ENCODE measurements at regions not wholly inside any gene's neighbourhood (a gene's known extent, or its start where the extent isn't known, plus 50 kb on each side); places are given as distances from the start of the nearest gene placed in this dataset.

DNA sequence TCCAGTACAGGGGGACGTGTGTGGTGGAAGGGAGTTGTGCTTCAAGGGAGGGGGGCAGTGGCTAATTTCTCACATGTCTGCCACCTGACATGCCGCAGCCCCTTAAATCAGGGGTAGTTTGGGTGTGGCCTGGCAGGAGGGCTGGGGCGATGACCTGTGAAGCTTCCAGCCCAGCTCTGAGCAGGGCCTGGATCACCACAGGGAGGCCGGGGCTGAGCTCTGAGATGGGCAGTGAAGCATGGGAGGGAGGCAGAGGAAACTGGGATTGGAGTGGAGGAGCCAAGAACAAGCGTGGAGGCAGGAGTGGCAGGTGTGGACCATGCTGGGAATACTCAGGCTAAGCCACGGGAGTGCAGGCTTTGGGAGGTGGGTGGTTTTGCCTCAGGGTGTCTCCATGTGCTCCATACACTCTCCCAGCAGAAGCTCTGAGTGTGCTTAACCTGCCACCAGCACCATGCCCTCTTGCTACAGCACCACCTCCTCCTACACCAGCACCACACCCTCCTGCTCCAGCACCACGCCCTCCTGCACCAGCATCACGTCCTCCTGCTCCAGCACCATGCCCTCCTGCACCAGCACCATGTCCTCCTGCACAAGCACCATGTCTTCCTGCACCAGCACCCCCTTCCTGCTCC, 99.3 kb upstream of the SHH start:
- intact Hi-C loops (cut with micrococcal nuclease) = no loop called here

DNA sequence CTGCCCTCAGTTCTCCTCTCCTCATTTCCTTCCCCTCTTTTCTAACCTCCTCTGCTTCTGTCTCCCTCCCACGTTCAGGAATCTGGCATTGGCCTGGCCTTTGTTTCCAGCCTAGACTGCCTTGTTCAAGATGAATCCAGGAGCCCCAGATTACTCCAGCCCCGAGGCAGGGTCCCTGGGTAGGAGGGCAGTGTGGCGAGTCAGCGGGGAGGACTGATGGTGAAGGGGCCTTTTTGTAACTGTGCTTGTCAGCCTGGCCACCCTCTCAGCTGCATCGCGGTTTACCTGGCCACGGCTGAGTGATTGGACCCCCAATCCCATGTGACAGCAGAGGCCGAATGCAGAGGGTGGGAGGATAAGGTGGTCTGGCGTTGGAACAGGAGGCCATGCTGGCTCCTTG, 96.1 kb upstream of the SHH start:
- intact Hi-C loops (cut with micrococcal nuclease) = no loop called here

DNA sequence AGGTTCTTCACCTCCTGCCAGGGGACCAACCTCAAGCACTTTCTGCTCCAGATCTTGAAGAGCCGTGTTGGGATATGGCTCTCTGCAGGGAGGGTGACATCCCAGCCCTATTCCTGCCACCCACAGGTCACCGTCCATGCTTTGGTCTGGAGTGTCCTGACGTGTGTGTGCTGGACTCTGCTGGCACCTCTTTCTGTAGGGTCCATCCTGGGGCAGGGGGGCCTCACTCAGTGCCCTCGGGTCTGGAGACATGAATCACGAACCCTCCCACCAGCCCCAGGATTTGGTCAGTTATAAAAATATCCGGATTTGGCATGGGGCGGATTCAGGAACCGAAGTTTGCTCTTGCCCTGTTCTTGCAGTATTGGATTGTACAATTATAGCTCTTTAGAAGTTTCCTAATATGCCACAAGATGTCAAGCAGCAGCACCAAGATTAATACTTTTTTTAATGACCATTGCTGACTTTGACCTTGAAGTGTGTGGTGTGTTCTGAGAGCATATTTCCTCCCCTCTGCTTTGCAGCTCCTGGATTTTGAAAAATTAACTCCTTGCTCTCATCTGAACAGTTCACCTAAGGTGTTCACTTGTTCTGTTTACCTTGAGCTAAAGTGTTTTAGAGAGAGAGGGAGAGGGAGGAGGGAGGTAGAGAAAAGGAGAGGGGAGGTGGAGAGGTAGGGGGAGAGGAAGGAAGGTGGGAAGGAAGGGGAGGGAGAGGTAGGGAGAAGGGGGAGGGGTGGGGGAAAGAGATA, 95.4 kb upstream of the SHH start:
- intact Hi-C loops (cut with micrococcal nuclease) = no loop called here

DNA sequence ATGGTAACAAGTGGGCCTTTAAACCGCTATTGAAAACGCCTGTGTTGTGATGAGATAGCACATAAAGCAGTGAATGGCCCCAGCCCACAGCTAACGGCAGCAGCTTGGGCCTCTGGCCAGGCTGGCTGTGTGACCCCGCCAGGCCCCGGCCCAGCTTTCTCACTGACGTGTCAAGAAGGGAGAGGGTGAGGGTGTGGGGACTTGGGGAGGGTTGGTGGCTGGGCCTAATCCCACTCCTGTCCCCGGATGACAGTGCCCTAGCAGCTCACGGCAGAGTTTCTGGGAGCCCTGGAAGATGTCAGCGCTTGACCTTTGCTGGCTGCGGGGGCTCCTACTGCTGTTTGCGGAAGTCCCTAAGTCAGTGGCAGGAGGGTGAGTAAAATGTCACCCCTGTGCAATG, 88.9 kb upstream of the SHH start:
- intact Hi-C loops (cut with micrococcal nuclease) = no loop called here

DNA sequence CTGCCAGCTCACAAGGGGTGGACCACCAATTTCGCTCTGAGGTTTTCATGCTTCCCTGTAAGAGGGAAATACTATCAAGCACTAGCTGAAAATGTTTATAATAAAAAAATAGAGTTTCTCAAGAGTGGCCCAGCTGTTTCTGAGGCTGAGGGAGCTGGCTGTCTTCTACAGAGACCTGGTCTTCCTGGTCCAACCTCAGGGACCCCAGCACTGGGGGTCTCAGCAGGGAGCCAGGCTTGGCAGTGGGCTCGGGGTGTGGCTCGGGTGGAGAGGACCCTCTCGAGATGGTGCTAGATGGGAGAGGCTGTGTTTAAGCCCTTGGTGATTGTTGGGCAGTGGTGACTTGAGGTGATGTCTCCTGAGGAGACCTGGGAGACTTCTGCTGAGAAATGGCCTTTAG, 87.3 kb upstream of the SHH start:
- intact Hi-C loops (cut with micrococcal nuclease) = no loop called here

DNA sequence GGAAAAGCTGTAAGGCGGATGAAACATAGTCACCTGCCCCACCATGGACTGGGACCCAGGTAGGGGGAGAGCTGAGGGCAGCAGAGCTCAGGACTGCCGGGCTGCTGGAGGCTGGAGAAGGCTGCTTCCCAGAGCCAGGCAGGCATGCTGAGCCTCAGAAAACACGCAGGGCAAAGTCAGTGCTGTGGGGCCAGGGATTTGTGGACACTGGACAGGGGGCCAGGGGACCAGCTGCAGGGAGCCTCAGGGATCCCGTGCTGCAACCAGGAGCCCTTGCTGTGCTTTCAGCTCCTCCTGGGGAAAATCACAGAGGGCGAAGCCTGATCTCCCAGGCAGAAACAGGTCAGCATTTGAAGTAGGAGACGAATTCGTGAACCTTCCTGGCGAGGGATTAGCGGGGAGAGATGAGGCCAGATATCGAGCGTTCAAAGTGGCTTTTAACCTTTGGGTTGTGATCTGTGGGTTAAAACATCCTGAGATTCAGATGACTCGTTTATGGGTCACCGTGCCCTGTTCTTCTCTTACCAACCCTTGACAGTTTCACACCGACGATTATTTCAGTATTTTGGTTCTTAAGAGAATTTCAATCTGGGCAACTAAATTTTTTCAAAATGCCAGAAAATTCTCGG, 85.6 kb upstream of the SHH start:
- intact Hi-C loops (cut with micrococcal nuclease) = no loop called here

DNA sequence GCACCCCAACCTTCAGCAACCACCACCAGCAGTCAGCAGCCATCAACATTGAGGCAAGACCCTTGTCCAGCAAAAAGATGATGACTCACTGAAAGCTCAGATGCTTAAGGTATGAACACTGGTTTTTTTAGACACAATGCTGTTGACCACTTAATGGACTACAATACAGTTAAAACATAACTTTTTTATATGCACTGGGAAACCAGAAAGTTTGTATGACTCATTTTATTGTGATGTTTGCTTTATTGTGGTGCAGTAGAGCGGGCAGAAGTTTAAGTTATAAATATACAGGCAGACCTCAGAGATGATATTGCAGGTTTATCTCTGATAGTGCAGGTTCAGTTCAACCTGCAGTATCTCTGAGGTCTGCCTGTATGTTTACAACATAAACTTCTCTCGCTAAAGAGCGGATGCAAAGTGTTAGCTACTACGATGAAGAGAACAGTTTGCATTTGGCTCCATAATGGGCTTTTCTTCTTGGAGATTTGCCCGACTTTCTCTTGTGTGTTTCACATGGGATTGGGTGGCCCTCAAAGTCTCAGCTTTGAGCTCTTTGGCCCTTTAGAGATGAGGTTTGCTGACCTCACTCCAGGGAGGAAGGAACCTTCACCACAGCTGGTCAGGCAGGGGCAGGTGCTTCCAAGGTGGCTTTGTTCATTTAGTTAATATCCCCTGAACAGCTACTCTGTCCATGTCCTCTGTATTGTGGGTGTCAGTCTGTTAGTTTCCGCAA, 84.4 kb upstream of the SHH start:
- intact Hi-C loops (cut with micrococcal nuclease) = no loop called here

DNA sequence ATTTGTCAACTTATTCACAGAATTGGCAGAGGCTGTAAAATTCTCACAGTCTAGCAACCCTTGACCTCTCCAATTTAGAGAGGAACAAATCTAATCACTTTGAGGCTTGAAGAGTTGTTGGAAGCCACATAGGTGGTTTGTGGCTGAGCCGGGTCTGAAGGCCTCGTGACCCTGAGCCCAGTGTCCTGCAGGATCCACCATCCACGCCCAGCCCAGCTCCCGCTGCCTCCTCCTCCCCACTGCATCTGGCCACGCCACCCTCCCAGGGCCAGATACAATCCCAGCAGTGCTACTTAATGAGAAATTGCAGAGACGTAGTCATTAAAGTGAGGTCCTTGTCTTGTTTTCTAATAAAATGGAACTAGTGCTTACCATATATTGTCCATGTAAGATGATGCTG, 81.4 kb upstream of the SHH start:
- intact Hi-C loops (cut with micrococcal nuclease) = no loop called here

DNA sequence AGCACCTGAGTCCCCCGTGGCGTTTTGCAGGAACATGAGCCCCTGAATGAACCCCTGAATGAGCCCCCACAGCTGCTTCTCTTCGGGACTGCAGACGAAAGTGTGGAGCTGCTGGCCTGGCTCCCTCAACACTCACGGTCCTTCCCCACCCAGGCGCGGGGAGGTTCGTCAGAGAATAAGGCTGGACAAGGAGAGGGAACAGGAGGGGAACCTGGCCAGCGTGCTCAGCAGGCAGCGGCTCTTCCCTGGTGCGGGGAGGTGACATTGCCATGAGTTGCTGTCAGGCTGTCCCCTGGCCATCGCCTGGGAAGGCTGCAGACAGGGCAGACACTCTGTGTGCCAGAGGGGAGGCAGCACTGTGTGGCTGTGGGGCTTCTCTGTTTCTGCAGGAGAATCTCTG, 80.9 kb upstream of the SHH start:
- intact Hi-C loops (cut with micrococcal nuclease) = no loop called here

DNA sequence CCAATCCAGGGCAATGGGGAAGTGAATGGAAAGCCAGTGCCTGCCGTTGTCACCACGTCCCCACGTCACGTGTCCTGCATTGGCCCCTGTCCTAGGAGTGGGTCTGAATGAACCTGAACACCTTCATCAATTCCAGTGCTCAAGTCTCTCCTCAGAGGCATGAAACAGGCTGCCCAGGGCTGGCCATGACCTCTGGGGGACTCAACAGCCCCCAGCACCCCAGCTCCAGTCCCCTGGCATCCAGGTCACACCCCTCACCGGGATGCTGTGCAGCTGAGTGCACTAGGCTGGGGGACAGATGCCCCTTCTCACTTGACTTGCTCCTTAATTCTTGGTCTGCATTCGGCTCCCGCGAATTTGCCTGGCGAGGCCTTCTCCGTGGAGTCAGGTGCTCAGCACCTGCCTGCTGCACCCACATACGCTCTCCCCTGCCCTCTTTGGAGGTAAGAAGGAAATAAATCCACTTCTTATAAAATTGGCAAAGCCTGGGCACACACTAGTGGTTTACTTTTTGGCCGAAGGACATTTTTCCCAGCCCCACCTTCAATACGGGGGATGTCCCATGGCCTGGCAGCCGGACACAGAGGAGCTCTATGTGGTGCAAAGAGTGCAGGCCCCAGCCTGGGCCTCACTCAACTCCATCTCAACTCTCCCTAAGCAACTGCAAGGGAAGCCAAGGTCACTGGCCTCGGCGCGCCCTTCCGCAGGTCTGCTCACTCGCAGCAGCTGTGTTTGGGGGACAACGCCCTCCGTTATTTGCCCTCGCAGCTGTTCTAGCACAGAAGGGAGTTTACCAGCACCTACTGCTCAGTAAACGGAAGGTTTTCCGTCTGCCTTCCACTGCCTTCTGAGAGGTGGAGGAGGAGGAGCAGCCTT, 77.6 kb upstream of the SHH start:
- intact Hi-C loops (cut with micrococcal nuclease) = no loop called here

DNA sequence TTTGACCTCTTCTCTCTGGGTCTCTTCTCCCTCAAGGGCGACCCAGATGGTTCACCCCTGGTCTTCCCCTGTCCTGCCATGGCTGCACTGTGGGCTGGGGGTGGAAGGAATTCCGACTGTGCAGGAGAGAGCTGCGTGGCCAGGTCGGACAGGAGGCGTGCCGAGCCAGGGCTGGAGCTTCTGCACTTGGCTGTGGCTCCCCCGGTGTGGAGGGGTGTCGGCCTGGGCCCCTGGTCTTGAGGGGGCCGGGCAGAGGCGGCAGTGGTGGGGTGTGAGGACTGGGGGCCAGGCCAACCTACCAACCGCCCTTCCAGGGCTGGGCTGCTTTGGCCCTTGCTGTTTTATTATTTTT, 74.9 kb upstream of the SHH start:
- intact Hi-C loops (cut with micrococcal nuclease) = no loop called here

DNA sequence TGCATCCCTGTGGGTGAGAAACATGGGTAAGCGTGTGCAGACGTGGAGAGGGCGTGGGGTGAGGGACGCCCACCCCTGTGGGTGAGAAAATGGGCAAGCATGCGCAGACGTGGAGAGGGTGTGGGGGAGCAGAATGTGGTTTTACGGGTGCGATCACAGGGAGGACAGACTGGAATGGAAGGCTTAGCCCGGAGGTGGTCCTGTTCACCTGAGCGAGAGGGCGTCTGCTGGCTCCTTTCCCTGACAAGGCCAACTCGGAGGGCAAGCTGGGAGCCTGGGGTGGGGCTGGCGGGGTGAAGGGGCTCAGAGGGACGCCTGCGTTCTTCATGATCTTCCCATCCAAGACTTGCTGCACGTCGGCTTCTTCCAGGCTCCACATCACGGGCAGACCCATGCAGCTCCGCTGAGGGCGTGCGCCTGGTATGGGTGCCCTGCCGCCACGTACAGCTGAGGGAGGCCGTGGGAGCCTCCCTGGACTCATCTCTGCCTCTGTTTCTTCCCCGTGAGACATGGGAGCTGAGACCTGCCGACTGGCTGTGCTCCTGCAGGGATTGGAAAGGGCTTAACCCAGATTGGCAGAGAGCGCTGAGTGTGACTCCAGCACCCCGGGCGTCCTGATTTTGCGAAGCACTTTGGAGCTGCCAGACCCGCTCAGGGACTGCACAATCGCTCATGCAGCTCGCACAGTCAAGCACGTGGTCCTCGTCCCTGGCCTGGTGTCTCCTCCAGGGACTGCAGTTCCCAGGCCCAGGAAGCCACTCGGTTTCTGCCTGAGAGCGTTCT, 74.3 kb upstream of the SHH start:
- intact Hi-C loops (cut with micrococcal nuclease) = no loop called here

DNA sequence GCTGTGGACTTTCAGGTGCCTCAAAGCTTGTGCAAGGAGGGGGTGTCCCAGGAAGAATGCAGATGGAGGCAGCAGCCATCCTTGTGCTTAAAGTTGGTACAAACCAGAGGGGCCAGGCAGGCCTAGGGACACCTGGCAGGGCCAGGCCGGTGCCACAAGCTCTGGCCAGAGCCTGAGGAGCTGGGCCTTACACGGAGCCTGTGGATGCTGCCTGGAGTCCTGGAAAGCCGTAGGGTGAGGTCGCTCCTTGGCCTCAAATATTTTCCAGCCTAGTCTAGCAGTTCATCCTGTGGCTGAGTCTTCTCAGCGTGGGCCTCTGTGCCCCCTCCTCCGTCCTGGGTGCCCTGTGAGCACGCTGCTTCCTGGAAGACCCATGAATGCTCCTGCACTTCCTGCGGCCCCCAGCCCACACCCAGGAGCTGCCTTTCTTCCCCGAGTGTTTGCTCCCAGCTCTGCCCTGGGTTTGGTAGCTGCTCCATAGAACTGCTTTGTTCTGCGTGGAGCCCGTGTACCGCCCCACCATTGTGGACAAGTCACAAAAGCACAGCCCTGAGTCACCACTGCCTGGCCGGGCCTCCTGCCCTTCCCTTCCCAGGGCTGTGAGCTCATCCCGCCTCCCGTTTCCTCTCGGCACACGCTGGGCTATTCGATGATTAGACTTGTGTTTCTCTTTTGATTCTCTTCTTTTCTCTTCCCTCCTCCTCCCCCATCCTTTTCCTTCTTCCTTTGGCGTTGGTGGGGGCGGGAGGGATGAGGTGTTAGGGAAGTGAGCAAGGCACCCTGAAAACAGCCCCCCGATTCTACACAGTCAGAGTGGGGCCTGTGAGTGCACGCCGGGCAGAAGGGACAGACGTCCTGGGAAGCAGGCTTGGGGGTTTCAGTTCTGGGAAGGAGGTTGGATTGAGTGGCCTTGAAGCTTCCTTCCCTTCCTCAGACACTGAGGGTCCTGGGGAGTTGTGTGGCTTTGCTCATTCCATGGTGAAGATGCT, 73.2 kb upstream of the SHH start:
- intact Hi-C loops (cut with micrococcal nuclease) = no loop called here

DNA sequence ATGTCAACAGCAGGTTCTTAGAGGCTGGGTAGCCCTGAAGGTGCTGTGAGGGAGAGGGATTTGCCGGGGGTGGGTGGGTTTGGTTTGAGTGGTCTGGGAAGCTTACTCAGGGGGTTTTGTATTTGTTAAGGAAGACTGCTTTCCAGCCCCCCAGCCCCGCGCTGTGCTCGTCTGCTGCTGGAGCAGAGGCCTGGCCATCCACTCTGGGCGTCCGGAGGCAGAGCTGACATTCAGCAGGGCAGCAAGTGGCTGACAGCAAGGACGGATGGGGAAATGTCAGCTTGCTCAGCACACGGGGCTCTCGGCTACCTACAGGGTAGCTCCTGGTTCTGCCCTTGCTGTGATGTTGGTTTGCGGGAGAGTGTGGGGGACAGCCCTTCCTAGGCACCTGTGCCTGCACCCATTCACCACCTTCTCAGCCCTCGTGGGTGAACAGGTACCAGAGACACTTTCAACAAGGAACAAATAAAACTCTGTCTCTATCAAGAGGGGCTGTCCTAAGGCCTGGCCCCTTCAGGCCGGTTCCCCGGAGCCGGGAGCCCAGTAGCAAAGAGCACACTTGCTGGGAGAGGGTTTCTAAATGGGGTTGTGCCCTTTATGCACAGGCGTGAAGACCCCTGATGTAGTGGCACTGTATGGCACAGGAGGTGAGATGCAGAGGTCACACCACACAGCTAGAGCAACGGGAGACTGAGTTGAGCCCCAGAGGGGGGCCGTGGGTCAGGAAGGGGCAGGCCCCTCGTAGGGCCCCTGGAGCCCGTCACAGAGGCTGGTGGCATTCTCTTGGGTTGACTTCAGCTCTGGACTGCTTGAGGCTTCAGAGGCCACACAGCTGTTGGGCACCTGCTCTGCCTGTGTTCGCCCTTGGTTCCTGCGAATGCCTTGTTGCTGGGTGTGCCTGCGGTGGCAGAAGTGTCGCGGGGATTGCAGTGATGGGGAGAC, 72.2 kb upstream of the SHH start:
- intact Hi-C loops (cut with micrococcal nuclease) = no loop called here

DNA sequence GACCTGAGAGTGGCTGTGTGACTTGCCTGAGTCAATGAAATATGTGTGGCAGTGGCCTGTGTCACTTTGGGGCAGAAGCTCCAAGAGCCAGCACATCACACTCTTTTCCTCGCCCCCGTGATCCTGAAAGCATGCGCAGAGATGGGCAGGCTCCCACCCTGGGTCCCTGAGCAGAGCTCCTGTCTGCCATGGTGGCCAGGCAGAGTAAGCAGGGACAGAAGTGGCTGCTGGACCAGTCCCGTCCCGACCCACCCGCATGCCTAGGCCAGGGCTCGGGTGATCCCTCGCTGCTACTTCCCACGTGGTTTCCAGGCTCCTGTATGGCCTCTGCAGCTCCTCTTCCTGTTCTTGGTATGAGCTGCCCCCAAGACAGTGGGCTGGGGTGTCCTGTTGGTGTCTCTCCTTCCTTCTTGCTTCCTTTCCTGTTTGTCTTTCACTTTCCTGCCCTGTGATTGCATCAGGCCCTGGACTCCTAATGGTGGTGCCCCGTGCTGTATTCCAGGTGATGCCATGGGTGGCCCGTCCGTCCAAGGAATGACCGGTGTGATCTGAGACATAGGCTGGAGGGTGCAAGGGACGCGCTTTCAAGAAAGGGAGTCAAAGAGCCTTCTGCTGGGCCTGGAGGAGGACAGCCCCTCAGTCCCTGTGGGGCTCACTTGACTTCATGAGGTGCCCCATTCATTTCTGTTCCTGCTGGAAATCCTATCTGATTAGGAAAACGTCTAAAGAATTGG, 71.4 kb upstream of the SHH start:
- intact Hi-C loops (cut with micrococcal nuclease) = no loop called here

DNA sequence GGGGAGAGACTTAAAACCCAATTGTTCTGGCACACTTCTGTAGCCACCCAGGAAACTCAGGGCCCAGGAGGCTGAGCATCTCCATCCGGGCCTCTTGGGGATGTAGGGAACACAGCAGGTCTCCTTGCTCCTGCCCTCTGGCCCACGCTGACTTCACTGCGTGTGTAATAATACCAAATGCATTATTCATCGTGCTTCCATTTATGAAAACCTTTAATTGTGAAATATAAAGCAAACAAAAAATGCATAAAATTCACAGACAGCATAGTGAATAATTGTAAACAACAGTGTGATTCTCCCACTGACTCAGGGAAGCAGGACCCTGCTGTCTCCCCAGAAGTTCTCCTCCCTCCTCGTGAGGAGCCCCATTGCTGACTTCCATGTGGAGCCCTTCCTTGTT, 70.3 kb upstream of the SHH start:
- intact Hi-C loops (cut with micrococcal nuclease) = no loop called here
